ENCODE measurements at regions not wholly inside any gene's neighbourhood (a gene's known extent, or its start where the extent isn't known, plus 50 kb on each side); places are given as distances from the start of the nearest gene placed in this dataset.
A peak's percentile ranks its signal among the peaks of the same experiment; 100 is the strongest.

- DNase-seq: peak in 15 of 51 donors; percentile 2 to 62 (median 18)
Measured at GRCh38 chr15:48040166-48040817, 80.5 kb upstream of the SLC24A5 start.

GRCh38 chr15:48041454-48041853 is 79.3 kb upstream of the SLC24A5 start:
- no peak for DNase-seq

DNA sequence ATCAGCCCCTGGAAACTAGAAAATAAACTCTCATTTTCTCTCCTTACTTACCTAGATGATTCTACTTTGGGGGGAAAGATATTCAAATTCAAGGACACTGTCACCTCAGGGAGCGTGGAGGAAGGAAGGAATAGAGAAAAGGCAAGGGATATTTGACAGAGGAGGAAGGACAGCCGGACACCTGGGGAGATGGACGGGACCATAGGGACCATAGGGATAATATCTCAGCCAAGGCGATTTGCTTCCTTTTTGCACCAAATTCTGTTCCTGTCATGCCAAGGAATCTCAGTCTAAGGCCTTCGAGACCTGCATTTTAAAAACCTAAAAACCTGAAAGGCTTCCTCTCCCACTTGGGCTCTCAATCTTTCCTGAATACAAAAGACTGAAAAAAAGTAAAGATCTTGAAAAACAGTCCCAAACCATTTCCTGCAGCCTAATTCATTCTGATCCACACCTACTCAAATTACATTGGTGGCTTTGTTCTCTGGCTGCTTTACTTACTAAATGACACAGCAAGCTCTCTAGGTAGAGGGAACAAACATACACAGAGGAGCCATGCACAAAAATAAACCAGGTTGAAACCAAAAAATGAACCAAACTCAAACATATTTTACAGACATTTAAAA is 73.9 kb upstream of the SLC24A5 start:
- DNase-seq: peak in 1 of 51 donors; percentile 23

- no peak for DNase-seq
Measured at GRCh38 chr15:48049736-48050135, 71.1 kb upstream of the SLC24A5 start.

DNA sequence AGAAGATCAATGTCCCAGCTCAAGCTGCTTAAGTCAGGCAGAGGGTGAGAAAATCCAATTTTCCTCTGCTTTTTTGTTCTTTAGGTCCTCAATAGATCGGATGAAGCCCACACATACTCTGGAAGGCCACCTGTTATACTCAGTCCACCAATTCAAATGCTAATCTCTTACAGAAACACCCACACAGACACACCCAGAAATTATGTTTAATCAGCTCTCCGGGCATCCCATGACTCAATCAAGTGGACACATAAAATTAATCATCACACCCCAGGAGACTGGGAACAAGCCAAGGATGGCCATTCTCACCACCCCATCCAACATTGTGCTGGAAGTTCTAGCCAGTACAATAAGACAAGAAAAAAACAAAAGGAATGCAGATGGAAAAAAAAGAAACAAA is 67.8 kb upstream of the SLC24A5 start:
- no peak for DNase-seq

DNA sequence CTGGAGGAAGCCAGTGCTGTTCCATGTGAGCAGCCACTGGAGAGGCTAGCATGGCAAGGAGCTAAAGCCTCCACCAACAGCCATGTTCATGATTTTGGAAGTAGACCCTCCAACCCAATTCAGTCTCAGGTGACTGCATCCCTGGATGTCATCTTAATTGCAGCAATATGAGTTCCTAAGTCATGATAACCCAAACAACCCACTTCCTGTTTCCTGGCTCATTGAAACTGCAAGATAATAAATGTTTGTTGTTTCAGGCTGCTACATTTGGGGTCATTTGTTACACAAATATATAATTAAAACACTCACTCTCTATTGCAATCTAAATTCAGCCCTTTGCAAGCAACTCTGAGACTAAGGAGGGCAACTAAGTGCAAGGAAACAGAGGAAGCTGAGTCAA is 62.4 kb upstream of the SLC24A5 start:
- no peak for DNase-seq

DNA sequence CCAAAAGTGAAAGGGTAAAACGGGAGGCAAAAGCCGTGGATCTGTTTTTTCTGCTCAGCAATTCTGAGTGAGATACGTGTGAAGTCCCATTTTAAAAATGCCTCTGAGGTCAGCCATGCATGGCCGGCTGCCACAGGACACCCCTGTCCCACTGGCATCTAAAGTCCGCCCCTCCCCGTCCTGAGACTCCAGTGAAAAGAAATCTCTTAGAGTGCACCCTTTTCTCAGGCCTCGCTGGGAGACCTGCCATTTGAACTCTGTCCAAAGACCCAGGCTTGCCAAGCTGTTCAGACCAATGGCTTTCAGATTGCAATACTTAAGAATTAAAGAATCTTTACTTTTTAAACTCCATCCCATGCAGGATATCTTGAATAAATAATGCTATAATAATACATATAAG is 61.0 kb upstream of the SLC24A5 start:
- peak in 40 of 51 donors; percentile 3 to 81 (median 48) for DNase-seq

DNA sequence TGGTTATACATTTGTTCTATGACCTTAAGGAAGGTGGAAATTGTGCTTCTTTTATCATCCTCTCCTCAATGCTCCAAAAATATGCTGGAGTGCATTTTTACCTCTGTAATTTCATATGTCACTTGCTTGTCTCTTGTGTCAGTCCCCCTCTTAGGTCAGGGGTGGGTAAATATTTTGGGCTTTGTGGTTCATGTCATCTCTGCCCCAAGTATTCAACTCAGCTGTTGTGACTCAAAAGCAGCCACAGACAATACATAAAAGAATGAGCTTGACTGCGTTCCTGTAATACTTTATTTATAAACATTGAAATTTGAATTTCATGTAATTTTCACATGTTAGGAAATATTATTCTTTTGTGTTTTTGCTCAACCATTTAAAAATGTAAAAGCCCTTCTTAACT is 60.4 kb upstream of the SLC24A5 start:
- DNase-seq: no peak

DNA sequence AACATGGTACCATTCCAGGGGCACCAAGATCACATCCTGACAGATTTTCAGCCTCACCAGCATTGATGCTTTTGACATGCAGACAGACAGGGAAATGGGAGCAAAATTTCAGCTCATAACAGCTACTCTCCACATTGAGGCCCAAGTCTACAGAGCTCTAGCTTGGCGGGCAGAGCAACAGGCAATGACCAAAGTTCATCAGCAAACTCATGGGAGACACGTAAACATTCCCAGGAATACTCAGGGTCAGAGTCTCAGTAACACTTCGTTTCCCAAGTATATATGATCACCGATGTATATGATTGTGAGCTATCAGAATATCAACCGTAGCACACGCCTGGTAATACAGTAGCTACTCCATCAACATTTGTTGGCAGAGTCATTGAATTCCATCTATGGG is 59.2 kb upstream of the SLC24A5 start:
- DNase-seq: no peak

- peak in 3 of 51 donors; percentile 3 to 14 (median 7) for DNase-seq
Measured at GRCh38 chr15:48062148-48062872, 58.5 kb upstream of the SLC24A5 start.

- DNase-seq: no peak
Measured at GRCh38 chr15:48063411-48063985, 57.3 kb upstream of the SLC24A5 start.

- no peak for DNase-seq
Measured at GRCh38 chr15:48064421-48064820, 56.4 kb upstream of the SLC24A5 start.

GRCh38 chr15:48066456-48066855 is 54.3 kb upstream of the SLC24A5 start:
- no peak for DNase-seq

Measured in hypothalamus (tissue), 51 donors.